GM19455 (cell line): ENCODE measurements at regions not wholly inside any gene's neighbourhood (a gene's known extent, or its start where the extent isn't known, plus 50 kb on each side); places are given as distances from the start of the nearest gene placed in this dataset.
"Not testable (repeated sequence)": the region's sequence is repeated elsewhere in the genome, so short reads cannot be mapped to it uniquely, and the experiment has no call there.

Source experiments
- ATAC-seq: cut with Tn5 transposase; IDR thresholded peaks from one replicate; pipeline ENCODE4 v1.9.1; 2021; ENCODE audit not compliant: unreplicated experiment

GRCh38 chr1:189726806-189727205 lies 750.9 kb downstream of the BRINP3 start:
- no peak for ATAC-seq

GRCh38 chr1:189751311-189751710 lies 726.4 kb downstream of the BRINP3 start:
- ATAC-seq = no peak

GRCh38 chr1:189752461-189752995 lies 725.1 kb downstream of the BRINP3 start:
- ATAC-seq = no peak

GRCh38 chr1:189755100-189755499 lies 722.6 kb downstream of the BRINP3 start:
- ATAC-seq = not testable (repeated sequence)

GRCh38 chr1:189764391-189765320 lies 713.0 kb downstream of the BRINP3 start:
- ATAC-seq = no peak

- no peak for ATAC-seq
Measured at GRCh38 chr1:189769448-189769847, 708.2 kb downstream of the BRINP3 start.

- no peak for ATAC-seq
Measured at GRCh38 chr1:189774721-189775287, 702.9 kb downstream of the BRINP3 start.

- ATAC-seq = no peak
Measured at GRCh38 chr1:189775343-189775742, 702.3 kb downstream of the BRINP3 start.

GRCh38 chr1:189779034-189779433 lies 698.6 kb downstream of the BRINP3 start:
- ATAC-seq = no peak

GRCh38 chr1:189782295-189782694 lies 695.4 kb downstream of the BRINP3 start:
- no peak for ATAC-seq

- ATAC-seq = no peak
Measured at GRCh38 chr1:189783456-189783855, 694.2 kb downstream of the BRINP3 start.

- no peak for ATAC-seq
Measured at GRCh38 chr1:189786761-189787160, 690.9 kb downstream of the BRINP3 start.

GRCh38 chr1:189787201-189787600 lies 690.5 kb downstream of the BRINP3 start:
- no peak for ATAC-seq

GRCh38 chr1:189790335-189790734 lies 687.3 kb downstream of the BRINP3 start:
- ATAC-seq = no peak

- no peak for ATAC-seq
Measured at GRCh38 chr1:189803364-189803763, 674.3 kb downstream of the BRINP3 start.

GRCh38 chr1:189804352-189804751 lies 673.3 kb downstream of the BRINP3 start:
- no peak for ATAC-seq

GRCh38 chr1:189805735-189806134 lies 671.9 kb downstream of the BRINP3 start:
- ATAC-seq = no peak

- ATAC-seq = not testable (repeated sequence)
Measured at GRCh38 chr1:189810639-189811038, 667.0 kb downstream of the BRINP3 start.

- no peak for ATAC-seq
Measured at GRCh38 chr1:189811960-189812359, 665.7 kb downstream of the BRINP3 start.

GRCh38 chr1:189816558-189816957 lies 661.1 kb downstream of the BRINP3 start:
- no peak for ATAC-seq

GRCh38 chr1:189819751-189820150 lies 657.9 kb downstream of the BRINP3 start:
- no peak for ATAC-seq

GRCh38 chr1:189821833-189822232 lies 655.8 kb downstream of the BRINP3 start:
- ATAC-seq = no peak
